Immature natural killer cell (primary cell): ENCODE measurements at regions not wholly inside any gene's neighbourhood (a gene's known extent, or its start where the extent isn't known, plus 50 kb on each side); places are given as distances from the start of the nearest gene placed in this dataset.

ENCODE experiments used
- DNase-seq, 3 donors: peaks; one replicate each; pipeline ENCODE4 v3.0.0; 2022; ENCODE audit warnings: mixed read lengths in 1 of 3
- H3K27ac Mint-ChIP-seq, 6 donors: one replicate each; pipeline ENCODE4 v1.8.0; 2020; ENCODE audit warnings: mixed read lengths in 6 of 6, mild to moderate bottlenecking in 5 of 6, inconsistent platforms in 4 of 6, moderate library complexity in 3 of 6
- H3K27me3 Mint-ChIP-seq, 3 donors: one replicate each; pipeline ENCODE4 v1.8.0; 2020 to 2021; ENCODE audit warnings: low read depth in 3 of 3, mild to moderate bottlenecking in 3 of 3, mixed read lengths in 3 of 3, moderate library complexity in 3 of 3, inconsistent platforms in 1 of 3
- H3K36me3 Mint-ChIP-seq, 3 donors: one replicate each; pipeline ENCODE4 v1.8.0; 2020; ENCODE audit warnings: mixed read lengths in 3 of 3, inconsistent platforms in 2 of 3, mild to moderate bottlenecking in 2 of 3
- H3K4me1 Mint-ChIP-seq, 2 donors: one replicate each; pipeline ENCODE4 v1.8.0; 2020; ENCODE audit warnings: inconsistent platforms in 2 of 2, mild to moderate bottlenecking in 2 of 2, mixed read lengths in 2 of 2, moderate library complexity in 1 of 2
- H3K4me3 Mint-ChIP-seq, 5 donors: one replicate each; pipeline ENCODE4 v1.8.0; 2020; ENCODE audit warnings: mild to moderate bottlenecking in 5 of 5, mixed read lengths in 5 of 5, inconsistent platforms in 3 of 5, moderate library complexity in 3 of 5
- H3K9me3 Mint-ChIP-seq, 6 donors: one replicate each; pipeline ENCODE4 v1.8.0; 2020; ENCODE audit warnings: mild to moderate bottlenecking in 6 of 6, mixed read lengths in 6 of 6, inconsistent platforms in 4 of 6, moderate library complexity in 3 of 6

- peaks cover 0 to 6% (median 0%) of the 10 kb centered on the region in 6 donors for H3K9me3 Mint-ChIP-seq
- H3K36me3 Mint-ChIP-seq = no peaks in the 10 kb centered on the region
- H3K4me1 Mint-ChIP-seq = no peaks in the 10 kb centered on the region
- no peaks in the 10 kb centered on the region for H3K27me3 Mint-ChIP-seq
- DNase-seq = no peak
- no peak overlapping the region for H3K27ac Mint-ChIP-seq
- H3K4me3 Mint-ChIP-seq = no peak overlapping the region
Observed at GRCh38 chrY:13082748-13083147, 178.1 kb downstream of the DDX3Y start.

GRCh38 chrY:13091575-13091974 lies 186.9 kb downstream of the DDX3Y start:
- DNase-seq = no peak
- H3K36me3 Mint-ChIP-seq = no peaks in the 10 kb centered on the region
- H3K27me3 Mint-ChIP-seq = peaks cover 0 to 4% (median 0%) of the 10 kb centered on the region in 3 donors
- no peaks in the 10 kb centered on the region for H3K4me1 Mint-ChIP-seq
- no peak overlapping the region for H3K27ac Mint-ChIP-seq
- peaks cover 0 to 3% (median 0%) of the 10 kb centered on the region in 6 donors for H3K9me3 Mint-ChIP-seq
- no peak overlapping the region for H3K4me3 Mint-ChIP-seq

- no peaks in the 10 kb centered on the region for H3K36me3 Mint-ChIP-seq
- no peak for DNase-seq
- peaks cover 0 to 4% (median 0%) of the 10 kb centered on the region in 3 donors for H3K27me3 Mint-ChIP-seq
- peaks cover 0 to 3% (median 0%) of the 10 kb centered on the region in 6 donors for H3K9me3 Mint-ChIP-seq
- H3K4me1 Mint-ChIP-seq = no peaks in the 10 kb centered on the region
- H3K4me3 Mint-ChIP-seq = no peak overlapping the region
- no peak overlapping the region for H3K27ac Mint-ChIP-seq
Observed at GRCh38 chrY:13092986-13093385, 188.3 kb downstream of the DDX3Y start.

- peaks cover 0 to 4% (median 0%) of the 10 kb centered on the region in 3 donors for H3K27me3 Mint-ChIP-seq
- no peak overlapping the region for H3K27ac Mint-ChIP-seq
- H3K4me1 Mint-ChIP-seq = no peaks in the 10 kb centered on the region
- no peak overlapping the region for H3K4me3 Mint-ChIP-seq
- no peak for DNase-seq
- no peaks in the 10 kb centered on the region for H3K36me3 Mint-ChIP-seq
- H3K9me3 Mint-ChIP-seq = peaks cover 0 to 5% (median 0%) of the 10 kb centered on the region in 6 donors
Observed at GRCh38 chrY:13093461-13093860, 188.8 kb downstream of the DDX3Y start.

- Mint-ChIP-seq H3K4me1 (no peaks in the 10 kb centered on the region), H3K36me3 (no peaks in the 10 kb centered on the region), H3K4me3 (no peak overlapping the region)
Observed at GRCh38 chrY:13094411-13094810, 189.7 kb downstream of the DDX3Y start.

GRCh38 chrY:13094904-13095600 lies 190.4 kb downstream of the DDX3Y start:
- no peaks in the 10 kb centered on the region for H3K4me1 Mint-ChIP-seq
- no peak overlapping the region for H3K27ac Mint-ChIP-seq
- H3K27me3 Mint-ChIP-seq = peaks cover 0 to 4% (median 0%) of the 10 kb centered on the region in 3 donors
- no peaks in the 10 kb centered on the region for H3K36me3 Mint-ChIP-seq
- DNase-seq = no peak
- no peak overlapping the region for H3K4me3 Mint-ChIP-seq
- peaks cover 0 to 7% (median 0%) of the 10 kb centered on the region in 6 donors for H3K9me3 Mint-ChIP-seq

More at GRCh38 chrY:13094411-13094810, 189.7 kb downstream of the DDX3Y start:
- no peak for DNase-seq
- Mint-ChIP-seq H3K9me3 (peaks cover 0 to 5% (median 0%) of the 10 kb centered on the region in 6 donors), H3K27me3 (peaks cover 0 to 4% (median 0%) of the 10 kb centered on the region in 3 donors), H3K27ac (no peak overlapping the region)

GRCh38 chrY:13126881-13127456 lies 222.3 kb downstream of the DDX3Y start:
- Mint-ChIP-seq H3K27ac (no peak overlapping the region), H3K36me3 (no peaks in the 10 kb centered on the region), H3K4me1 (no peaks in the 10 kb centered on the region), H3K4me3 (no peak overlapping the region), H3K9me3 (peaks cover 0 to 3% (median 0%) of the 10 kb centered on the region in 6 donors), H3K27me3 (no peaks in the 10 kb centered on the region)
- DNase-seq = no peak

- Mint-ChIP-seq H3K27me3 (no peaks in the 10 kb centered on the region), H3K4me3 (no peak overlapping the region), H3K9me3 (peaks cover 0 to 3% (median 0%) of the 10 kb centered on the region in 6 donors), H3K4me1 (no peaks in the 10 kb centered on the region), H3K36me3 (no peaks in the 10 kb centered on the region), H3K27ac (no peak overlapping the region)
- no peak for DNase-seq
Observed at GRCh38 chrY:13127476-13127875, 222.8 kb downstream of the DDX3Y start.

- H3K4me1 Mint-ChIP-seq = no peaks in the 10 kb centered on the region
- DNase-seq = no peak
- H3K27ac Mint-ChIP-seq = peak overlapping the region in 1 of 6 donors; percentile 32
- no peaks in the 10 kb centered on the region for H3K36me3 Mint-ChIP-seq
- peaks cover 0 to 2% (median 0%) of the 10 kb centered on the region in 6 donors for H3K9me3 Mint-ChIP-seq
- peaks cover 0 to 6% (median 0%) of the 10 kb centered on the region in 3 donors for H3K27me3 Mint-ChIP-seq
- H3K4me3 Mint-ChIP-seq = peak overlapping the region in 1 of 5 donors; percentile 69
Observed at GRCh38 chrY:13149148-13149547, 244.5 kb downstream of the DDX3Y start.

- H3K9me3 Mint-ChIP-seq = peaks cover 0 to 3% (median 0%) of the 10 kb centered on the region in 6 donors
- no peak overlapping the region for H3K4me3 Mint-ChIP-seq
- DNase-seq = no peak
- no peaks in the 10 kb centered on the region for H3K36me3 Mint-ChIP-seq
- no peaks in the 10 kb centered on the region for H3K4me1 Mint-ChIP-seq
- no peak overlapping the region for H3K27ac Mint-ChIP-seq
- no peaks in the 10 kb centered on the region for H3K27me3 Mint-ChIP-seq
Observed at GRCh38 chrY:13167698-13168097, 263.0 kb downstream of the DDX3Y start.

- Mint-ChIP-seq H3K27me3 (no peaks in the 10 kb centered on the region), H3K27ac (no peak overlapping the region), H3K4me1 (no peaks in the 10 kb centered on the region), H3K9me3 (peaks cover 0 to 3% (median 0%) of the 10 kb centered on the region in 6 donors), H3K4me3 (peak overlapping the region in 1 of 5 donors; percentile 48), H3K36me3 (no peaks in the 10 kb centered on the region)
- DNase-seq = no peak
Observed at GRCh38 chrY:13168257-13168656, 263.6 kb downstream of the DDX3Y start.
